B cell (primary cell): ENCODE measurements at regions not wholly inside any gene's neighbourhood (a gene's known extent, or its start where the extent isn't known, plus 50 kb on each side); places are given as distances from the start of the nearest gene placed in this dataset.
"Not testable (repeated sequence)": the region's sequence is repeated elsewhere in the genome, so short reads cannot be mapped to it uniquely, and the experiment has no call there.

Source experiments
- EZH2 ChIP-seq: IDR thresholded peaks from 2 replicates; pipeline ENCODE4 v1.6.1; 2012; ENCODE audit warnings: borderline replicate concordance, low read depth, mild to moderate bottlenecking, moderate library complexity, low read length; ENCODE audit not compliant: insufficient read depth, poor library complexity, severe bottlenecking
- TF ChIP-seq, protein P1 (sequence below): fragments of 200-600 bp; IDR thresholded peaks from one replicate; pipeline ENCODE4 v1.8.0; 2022; ENCODE audit warnings: antibody characterized with exemption, mild to moderate bottlenecking

DNA sequence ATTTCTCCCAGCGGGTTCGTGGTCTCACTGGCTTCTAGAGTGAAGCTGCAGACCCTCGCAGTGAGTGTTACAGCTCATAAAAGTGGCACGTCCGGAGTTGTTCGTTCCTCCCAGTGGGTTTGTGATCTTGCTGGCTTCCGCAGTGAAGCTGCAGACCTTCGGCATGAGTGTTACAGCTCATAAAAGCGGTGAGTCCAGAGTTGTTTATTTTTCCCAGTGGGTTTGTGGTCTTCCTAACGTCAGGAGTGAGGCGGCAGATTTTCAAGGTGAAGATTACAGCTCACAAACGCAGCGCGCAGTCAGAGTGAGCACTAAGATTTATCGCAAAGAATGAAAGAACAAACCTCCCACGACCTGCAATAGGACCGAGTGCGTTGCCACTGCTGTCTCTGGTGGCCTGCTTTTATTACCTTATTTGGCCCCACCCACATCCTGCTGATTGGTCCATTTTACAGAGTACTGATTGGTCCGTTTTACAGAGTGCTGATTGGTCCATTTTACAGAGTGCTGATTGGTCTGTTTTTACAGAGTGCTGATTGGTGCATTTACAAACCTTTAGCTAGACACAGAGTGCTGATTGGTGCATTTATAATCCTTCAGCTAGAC lies 90.0 kb upstream of the SHISA6 start:
- TF ChIP-seq, protein P1, sequence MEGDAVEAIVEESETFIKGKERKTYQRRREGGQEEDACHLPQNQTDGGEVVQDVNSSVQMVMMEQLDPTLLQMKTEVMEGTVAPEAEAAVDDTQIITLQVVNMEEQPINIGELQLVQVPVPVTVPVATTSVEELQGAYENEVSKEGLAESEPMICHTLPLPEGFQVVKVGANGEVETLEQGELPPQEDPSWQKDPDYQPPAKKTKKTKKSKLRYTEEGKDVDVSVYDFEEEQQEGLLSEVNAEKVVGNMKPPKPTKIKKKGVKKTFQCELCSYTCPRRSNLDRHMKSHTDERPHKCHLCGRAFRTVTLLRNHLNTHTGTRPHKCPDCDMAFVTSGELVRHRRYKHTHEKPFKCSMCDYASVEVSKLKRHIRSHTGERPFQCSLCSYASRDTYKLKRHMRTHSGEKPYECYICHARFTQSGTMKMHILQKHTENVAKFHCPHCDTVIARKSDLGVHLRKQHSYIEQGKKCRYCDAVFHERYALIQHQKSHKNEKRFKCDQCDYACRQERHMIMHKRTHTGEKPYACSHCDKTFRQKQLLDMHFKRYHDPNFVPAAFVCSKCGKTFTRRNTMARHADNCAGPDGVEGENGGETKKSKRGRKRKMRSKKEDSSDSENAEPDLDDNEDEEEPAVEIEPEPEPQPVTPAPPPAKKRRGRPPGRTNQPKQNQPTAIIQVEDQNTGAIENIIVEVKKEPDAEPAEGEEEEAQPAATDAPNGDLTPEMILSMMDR: not testable (repeated sequence)
- TF ChIP-seq EZH2: not testable (repeated sequence)
